ENCODE measurements at regions not wholly inside any gene's neighbourhood (a gene's known extent, or its start where the extent isn't known, plus 50 kb on each side); places are given as distances from the start of the nearest gene placed in this dataset.

DNA sequence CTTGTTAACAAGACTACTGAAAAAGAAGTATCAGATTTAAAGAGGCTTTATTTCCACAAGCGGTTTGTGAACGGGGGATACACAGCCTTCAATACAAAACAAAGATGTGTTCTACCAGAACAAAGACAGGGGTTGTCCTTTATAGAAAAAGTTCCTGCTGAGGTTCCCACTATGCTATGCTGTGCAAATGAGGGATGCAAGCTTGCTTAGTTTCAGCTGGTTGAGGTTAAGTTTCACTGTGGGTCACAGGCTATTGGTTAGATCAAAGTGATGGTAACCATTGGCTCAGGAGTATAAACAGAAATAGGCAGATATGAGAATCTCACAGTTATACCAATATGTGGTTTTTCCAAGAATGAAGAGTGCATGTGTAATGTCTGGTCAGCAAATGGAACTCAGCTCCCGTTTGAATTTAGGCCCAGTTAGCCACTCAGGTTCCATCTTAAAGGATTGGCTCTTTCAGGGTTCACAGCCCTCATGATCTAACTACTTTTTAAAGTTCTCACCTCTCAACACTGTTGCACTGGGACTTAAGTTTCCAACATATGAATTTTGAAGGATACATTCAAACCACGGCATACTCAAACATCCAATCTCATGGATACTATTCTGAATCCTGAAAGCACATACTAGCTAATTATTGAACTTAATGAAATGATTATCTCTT is 215.4 kb upstream of the DCN start:
- TF ChIP-seq, protein P1, sequence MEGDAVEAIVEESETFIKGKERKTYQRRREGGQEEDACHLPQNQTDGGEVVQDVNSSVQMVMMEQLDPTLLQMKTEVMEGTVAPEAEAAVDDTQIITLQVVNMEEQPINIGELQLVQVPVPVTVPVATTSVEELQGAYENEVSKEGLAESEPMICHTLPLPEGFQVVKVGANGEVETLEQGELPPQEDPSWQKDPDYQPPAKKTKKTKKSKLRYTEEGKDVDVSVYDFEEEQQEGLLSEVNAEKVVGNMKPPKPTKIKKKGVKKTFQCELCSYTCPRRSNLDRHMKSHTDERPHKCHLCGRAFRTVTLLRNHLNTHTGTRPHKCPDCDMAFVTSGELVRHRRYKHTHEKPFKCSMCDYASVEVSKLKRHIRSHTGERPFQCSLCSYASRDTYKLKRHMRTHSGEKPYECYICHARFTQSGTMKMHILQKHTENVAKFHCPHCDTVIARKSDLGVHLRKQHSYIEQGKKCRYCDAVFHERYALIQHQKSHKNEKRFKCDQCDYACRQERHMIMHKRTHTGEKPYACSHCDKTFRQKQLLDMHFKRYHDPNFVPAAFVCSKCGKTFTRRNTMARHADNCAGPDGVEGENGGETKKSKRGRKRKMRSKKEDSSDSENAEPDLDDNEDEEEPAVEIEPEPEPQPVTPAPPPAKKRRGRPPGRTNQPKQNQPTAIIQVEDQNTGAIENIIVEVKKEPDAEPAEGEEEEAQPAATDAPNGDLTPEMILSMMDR (conservative IDR thresholded peaks at IDR 0.05), result no peak
- no peak overlapping the region for H3K27ac ChIP-seq

DNA sequence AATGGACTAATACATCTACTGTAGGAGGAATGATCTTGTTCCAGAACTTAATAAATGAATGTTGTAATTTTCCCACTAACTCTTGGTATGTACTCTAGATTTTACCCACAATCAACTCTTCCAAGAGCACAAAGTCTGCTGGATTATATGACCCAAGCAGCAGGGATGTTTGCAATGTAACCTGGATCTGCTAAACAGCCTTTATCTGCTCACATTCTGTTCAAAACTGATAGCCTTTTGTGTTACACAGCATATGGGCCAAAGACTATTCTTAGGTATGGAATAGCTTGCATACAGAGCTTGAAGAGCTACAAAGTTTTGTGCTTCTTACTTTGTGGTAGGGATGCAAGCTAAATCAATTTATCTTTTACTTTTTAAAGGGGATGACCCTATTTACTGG is 213.7 kb upstream of the DCN start:
- no peak overlapping the region for H3K27ac ChIP-seq
- TF ChIP-seq, protein P1 (conservative IDR thresholded peaks at IDR 0.05), result no peak

DNA sequence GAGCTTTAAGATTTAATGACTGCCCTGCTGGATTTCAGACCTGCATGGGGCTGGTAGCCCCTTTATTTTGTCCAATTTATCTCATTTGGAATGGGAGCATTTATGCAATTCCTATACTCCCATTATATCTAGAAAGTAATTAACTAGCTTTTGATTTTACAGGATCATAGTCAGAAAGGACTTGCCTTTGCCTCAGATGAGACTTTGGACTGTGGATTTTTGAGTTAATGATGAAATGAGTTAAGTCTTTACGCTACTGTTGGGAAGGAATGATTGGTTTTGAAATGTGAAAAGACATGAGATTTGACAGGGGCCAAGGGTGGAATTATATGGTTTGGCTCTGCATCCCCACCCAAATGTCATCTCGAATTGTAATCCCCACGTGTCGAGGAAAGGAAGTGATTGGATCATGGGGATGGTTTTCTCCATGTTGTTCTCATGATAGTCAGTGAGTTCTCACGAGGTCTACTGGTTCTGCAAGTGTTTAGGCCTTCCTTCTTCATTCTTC is 213.1 kb upstream of the DCN start:
- TF ChIP-seq, protein P1 (conservative IDR thresholded peaks at IDR 0.05), result no peak
- H3K27ac ChIP-seq, result no peak overlapping the region

DNA sequence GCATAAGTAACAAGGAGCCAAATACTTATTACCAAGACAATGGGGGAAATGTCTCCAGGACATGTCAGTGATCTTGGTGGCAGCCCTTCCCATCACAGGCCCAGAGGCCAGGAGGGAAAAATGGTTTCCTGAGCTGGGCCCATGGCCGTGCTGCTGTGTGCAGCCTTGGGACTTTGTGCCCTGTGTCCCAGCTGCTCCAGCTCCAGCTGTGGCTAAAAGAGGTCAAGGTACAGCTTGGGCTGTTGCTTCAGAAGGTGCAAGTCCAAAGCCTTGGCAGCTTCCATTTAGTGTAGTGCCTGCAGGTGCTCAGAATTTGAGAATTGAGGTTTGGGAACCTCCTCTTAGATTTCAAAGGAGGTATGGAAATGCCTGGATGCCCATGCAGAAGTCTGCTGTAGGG is 212.3 kb upstream of the DCN start:
- no peak overlapping the region for H3K27ac ChIP-seq
- TF ChIP-seq, protein P1 (conservative IDR thresholded peaks at IDR 0.05), result no peak

DNA sequence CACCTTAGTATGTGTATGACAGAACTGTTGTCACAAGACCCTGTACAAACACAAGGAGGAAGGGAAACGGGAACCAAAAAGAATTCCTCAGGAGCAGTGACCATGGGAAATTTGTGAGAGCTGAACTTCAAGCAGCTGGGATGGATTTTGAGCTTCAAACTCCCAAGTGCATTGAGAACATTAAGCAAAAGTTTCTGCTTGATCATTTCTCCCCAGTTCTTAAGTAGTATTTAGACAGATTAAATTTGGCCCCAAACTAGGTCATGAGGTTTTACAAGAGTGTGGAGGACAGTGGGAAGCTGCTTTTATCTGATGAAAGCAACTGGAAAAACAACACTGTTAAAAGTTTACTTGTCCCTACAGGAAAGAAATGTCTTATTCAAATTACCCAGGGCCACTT is 206.0 kb upstream of the DCN start:
- TF ChIP-seq, protein P1 (conservative IDR thresholded peaks at IDR 0.05), result no peak
- peak overlapping the region; percentile 97 for H3K27ac ChIP-seq

DNA sequence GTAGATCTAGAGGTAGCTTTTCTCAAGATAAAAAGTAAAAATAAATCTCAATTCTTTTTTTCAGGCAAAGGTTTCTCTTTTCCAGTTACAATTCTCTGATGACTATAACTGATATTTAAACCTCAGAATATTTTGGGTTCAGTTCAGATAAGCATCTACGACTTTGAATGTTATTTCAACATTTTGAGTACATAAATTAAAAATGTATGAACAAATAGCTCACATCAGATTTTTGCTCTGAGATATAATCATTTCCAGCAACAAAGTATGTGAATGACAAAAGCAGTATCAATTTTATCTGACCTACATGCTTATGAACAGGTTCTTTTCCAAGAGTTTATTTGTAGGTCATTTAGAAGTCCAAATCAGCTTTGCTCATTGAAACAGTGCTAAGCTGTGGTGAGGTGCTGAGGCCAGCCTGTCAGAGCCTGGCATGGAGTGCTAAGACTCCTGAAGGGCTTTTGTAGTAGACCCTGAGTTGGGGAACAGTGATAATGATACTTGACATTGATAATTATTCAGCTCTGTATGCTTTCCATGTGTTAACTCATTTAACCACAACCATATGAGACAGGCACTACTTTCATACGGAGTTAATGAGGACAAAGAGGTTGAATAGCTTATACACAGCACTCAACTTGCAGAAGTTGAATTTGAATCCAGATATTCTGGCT is 205.0 kb upstream of the DCN start:
- TF ChIP-seq, protein P1 (conservative IDR thresholded peaks at IDR 0.05), result no peak

DNA sequence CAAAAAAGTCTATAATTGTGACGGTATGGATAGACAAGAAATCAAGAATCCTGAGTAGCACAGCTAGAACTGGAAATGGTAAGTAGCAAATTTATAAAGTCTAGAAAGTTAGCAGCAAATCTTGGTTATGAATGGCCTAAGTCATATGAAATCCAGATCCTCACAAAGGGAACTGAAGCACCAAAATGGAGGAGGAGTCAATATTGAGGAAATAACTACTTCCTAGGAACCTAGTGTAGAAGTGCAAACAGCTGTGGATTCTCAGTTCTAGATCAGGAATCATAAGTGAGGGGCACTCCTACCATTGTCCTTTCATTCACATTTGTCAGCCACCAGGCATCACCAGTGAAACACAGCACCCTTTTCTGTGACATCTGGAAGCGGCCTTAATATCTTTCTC is 202.2 kb upstream of the DCN start:
- H3K27ac ChIP-seq, result no peak overlapping the region
- TF ChIP-seq, protein P1 (conservative IDR thresholded peaks at IDR 0.05), result no peak

More for the DNA sequence above, 205.0 kb upstream of the DCN start:
- peak overlapping the region; percentile 97 for H3K27ac ChIP-seq
